AML-193 (cell line): ENCODE measurements at regions not wholly inside any gene's neighbourhood (a gene's known extent, or its start where the extent isn't known, plus 50 kb on each side); places are given as distances from the start of the nearest gene placed in this dataset.
"Not testable (repeated sequence)": the region's sequence is repeated elsewhere in the genome, so short reads cannot be mapped to it uniquely, and the experiment has no call there.

Experiments used
- DNase-seq, 2 experiments: peaks; one replicate each; lab custom pipeline; 2025; lab: John Stamatoyannopoulos, UW

- DNase-seq, result no peak
Observed at GRCh38 chr2:171266102-171266501, 105.4 kb upstream of the TLK1 start.

GRCh38 chr2:171261529-171261928 is 100.8 kb upstream of the TLK1 start:
- DNase-seq, result not testable (repeated sequence)

GRCh38 chr2:171260471-171261424 is 100.1 kb upstream of the TLK1 start:
- DNase-seq, result peak; percentile 72 to 75

GRCh38 chr2:171254666-171255065 is 94.0 kb upstream of the TLK1 start:
- DNase-seq, result no peak

GRCh38 chr2:171253900-171254650 is 93.4 kb upstream of the TLK1 start:
- DNase-seq, result peak in 1 of 2 experiments; percentile 3

- DNase-seq, result no peak
Observed at GRCh38 chr2:171253279-171253678, 92.6 kb upstream of the TLK1 start.

GRCh38 chr2:171249689-171250088 is 89.0 kb upstream of the TLK1 start:
- no peak for DNase-seq

GRCh38 chr2:171247741-171248662 is 87.3 kb upstream of the TLK1 start:
- DNase-seq, result peak; percentile 71 to 73

DNA sequence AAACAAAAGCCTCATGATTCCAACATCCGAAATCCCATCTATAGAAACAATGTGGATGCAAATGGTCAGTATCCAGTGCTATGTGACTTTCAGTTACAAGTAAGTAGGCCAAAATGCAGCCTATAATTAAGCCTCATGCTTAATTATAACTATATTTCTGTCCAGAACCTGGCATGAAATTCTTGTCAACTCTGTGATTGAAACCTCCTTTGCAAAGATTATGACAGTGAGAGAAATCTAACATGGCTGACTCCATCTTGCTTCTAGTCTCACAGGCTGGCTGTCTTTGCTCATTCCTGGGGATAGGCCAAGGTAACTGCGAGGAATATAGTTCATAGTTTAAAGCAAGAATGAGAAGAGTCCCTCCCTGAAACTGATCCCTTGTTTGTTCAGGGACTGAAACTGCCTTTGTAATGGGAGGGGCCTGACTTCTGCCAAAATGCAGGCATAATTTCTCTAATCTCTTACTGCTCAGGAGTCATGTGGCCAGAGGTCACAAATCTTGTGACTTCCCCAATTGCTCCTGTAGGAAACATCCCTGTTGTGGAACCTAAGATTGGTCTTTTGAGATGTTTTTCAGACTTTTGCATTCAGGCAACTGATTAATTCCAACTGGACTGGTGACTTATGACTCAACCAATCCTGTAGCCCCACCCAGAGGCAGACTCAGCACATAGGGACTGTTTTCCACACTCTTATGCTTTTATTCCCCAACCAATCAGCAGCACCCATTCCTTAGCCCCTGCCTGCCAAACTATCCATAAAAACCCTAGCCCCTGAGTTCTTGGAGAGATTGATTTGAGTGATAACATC is 84.5 kb upstream of the TLK1 start:
- no peak for DNase-seq

GRCh38 chr2:171244466-171244969 is 83.8 kb upstream of the TLK1 start:
- peak; percentile 19 to 50 for DNase-seq

DNA sequence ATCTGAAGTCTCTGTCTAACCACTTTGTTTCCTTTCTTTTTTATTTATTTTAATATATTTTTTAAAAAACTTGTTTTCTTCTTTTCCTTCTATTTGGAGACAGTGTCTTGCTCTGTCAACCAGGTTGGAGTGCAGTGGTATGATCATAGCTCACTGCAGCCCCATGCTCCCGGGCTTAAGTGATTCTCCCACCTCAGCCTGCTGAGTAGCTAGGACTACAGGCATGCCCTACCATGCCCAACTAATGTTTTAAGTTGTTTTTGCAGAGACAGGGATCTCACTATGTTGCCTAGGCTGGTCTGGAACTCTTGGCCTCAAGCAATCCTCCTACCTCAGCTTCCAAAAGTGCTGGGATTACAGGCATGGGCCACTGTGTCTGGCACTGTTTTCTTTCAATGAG is 81.1 kb upstream of the TLK1 start:
- no peak for DNase-seq

GRCh38 chr2:171238946-171239345 is 78.3 kb upstream of the TLK1 start:
- peak; percentile 4 to 13 for DNase-seq

GRCh38 chr2:171237751-171238505 is 77.2 kb upstream of the TLK1 start:
- DNase-seq, result peak; percentile 78

DNA sequence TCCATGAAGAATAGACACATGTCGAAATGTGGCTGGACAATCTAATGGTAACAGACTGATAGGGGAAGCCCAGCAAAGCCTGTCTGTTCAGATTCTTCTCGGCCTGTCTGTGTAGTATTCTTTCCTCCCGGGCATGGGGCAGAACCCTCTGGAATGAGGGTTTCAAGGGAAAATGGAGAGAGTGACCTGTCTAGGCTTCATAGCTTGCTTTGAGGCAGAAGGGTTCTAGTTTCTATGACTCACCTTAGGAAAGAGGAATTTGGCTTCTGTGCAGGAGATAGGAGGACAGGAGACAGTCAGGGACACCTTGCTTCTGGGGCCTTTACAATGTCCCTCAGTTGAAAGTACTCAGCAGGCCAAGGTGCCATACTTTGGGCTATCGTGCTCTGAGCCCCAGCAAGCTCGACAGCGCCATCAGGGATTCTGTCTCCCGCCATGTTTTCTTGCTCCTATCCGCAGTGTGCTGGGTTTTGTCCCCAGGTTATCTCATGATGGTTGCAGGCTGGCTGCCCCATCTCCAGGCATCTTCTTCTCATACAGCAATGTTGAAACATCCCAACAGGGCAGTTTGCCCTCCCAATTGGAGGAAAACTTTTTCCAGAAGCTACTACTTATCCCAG is 74.7 kb upstream of the TLK1 start:
- DNase-seq, result no peak

- no peak for DNase-seq
Observed at GRCh38 chr2:171230176-171230575, 69.5 kb upstream of the TLK1 start.

DNA sequence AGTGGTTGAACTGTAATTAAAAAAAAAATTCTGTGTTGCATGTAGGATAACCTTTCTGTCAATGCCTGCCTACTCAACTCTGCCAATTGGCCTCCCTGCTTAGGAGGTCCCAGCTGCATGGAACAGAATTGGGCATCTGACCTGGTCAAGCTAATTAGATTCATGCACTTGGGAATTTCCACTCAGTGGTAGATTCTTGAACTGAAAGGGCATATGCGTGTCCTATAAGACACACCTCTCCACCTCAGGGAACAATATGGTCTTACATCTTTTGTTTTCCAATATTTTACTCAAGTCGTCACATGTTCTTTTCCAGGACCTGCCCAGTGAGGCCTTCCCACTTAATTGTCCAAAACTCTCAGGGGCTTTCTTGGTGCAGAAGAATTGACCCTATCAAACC is 68.1 kb upstream of the TLK1 start:
- no peak for DNase-seq

- DNase-seq, result no peak
Observed at GRCh38 chr2:171227066-171227782, 66.5 kb upstream of the TLK1 start.

- DNase-seq, result no peak
Observed at GRCh38 chr2:171226461-171226860, 65.8 kb upstream of the TLK1 start.

GRCh38 chr2:171225989-171226388 is 65.3 kb upstream of the TLK1 start:
- no peak for DNase-seq
